Endometrial microvascular endothelial cells (primary cell): ENCODE measurements at regions not wholly inside any gene's neighbourhood (a gene's known extent, or its start where the extent isn't known, plus 50 kb on each side); places are given as distances from the start of the nearest gene placed in this dataset.

Source experiments
- in situ Hi-C: cut with HindIII; loops from 2 replicates; pipeline ENCODE4 v1.10.0; 2017; ENCODE audit warnings: low sequenced_read_pairs, low pct_unique_long_range_greater_than_20kb; ENCODE audit errors: inconsistent ontology term

GRCh38 chr5:93055561-93055960 is 525.5 kb downstream of the NR2F1-AS1 start:
- in situ Hi-C loops, result no loop called here

- in situ Hi-C loops, result no loop called here
Observed at GRCh38 chr5:93054424-93055163, 526.4 kb downstream of the NR2F1-AS1 start.

- in situ Hi-C loops, result no loop called here
Observed at GRCh38 chr5:93053825-93054224, 527.2 kb downstream of the NR2F1-AS1 start.

GRCh38 chr5:93048858-93049257 is 532.2 kb downstream of the NR2F1-AS1 start:
- in situ Hi-C loops, result no loop called here

- in situ Hi-C loops, result no loop called here
Observed at GRCh38 chr5:93044859-93045666, 536.0 kb downstream of the NR2F1-AS1 start.

- in situ Hi-C loops, result no loop called here
Observed at GRCh38 chr5:93039888-93040287, 541.1 kb downstream of the NR2F1-AS1 start.

GRCh38 chr5:93034621-93035590 is 546.1 kb downstream of the NR2F1-AS1 start:
- in situ Hi-C loops, result no loop called here

GRCh38 chr5:93022796-93023447 is 558.1 kb downstream of the NR2F1-AS1 start:
- in situ Hi-C loops, result no loop called here

- in situ Hi-C loops, result no loop called here
Observed at GRCh38 chr5:93022211-93022610, 558.8 kb downstream of the NR2F1-AS1 start.

GRCh38 chr5:93019896-93020295 is 561.1 kb downstream of the NR2F1-AS1 start:
- in situ Hi-C loops, result no loop called here

- in situ Hi-C loops, result no loop called here
Observed at GRCh38 chr5:93018461-93018860, 562.6 kb downstream of the NR2F1-AS1 start.

GRCh38 chr5:93017849-93018248 is 563.2 kb downstream of the NR2F1-AS1 start:
- in situ Hi-C loops, result no loop called here

- in situ Hi-C loops, result no loop called here
Observed at GRCh38 chr5:93017376-93017775, 563.6 kb downstream of the NR2F1-AS1 start.

GRCh38 chr5:93010616-93011015 is 570.4 kb downstream of the NR2F1-AS1 start:
- in situ Hi-C loops, result no loop called here

GRCh38 chr5:93010037-93010436 is 571.0 kb downstream of the NR2F1-AS1 start:
- in situ Hi-C loops, result no loop called here

GRCh38 chr5:93008502-93009207 is 572.4 kb downstream of the NR2F1-AS1 start:
- in situ Hi-C loops, result no loop called here

- in situ Hi-C loops, result no loop called here
Observed at GRCh38 chr5:93006915-93007314, 574.1 kb downstream of the NR2F1-AS1 start.

GRCh38 chr5:92998456-92998855 is 582.6 kb downstream of the NR2F1-AS1 start:
- in situ Hi-C loops, result no loop called here
